ENCODE measurements at regions not wholly inside any gene's neighbourhood (a gene's known extent, or its start where the extent isn't known, plus 50 kb on each side); places are given as distances from the start of the nearest gene placed in this dataset.

DNA sequence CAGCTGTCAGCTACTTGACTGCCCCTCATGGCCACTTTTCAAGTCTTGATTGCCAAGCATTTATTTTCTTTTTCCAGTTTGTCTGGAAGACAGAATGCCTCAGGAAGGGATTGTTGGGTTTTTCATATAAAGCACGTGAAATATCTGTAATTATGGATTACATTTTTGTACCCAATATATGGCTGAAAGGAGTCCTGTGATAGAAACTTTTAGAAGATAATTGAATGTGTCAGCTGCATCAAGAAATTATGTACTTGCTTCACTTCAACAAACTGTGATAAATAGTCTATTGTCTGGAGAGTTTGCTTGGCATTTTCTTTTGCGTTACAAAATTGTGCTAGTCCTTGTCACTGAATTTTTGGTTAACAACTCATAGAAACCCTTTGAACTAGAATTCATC, 247.9 kb upstream of the SLCO3A1 start:
- DNase-seq (no peak), ATAC-seq (ENCODE audit: low read depth) (no peak)
- CTCF ChIA-PET: no interaction called here
- Mint-ChIP-seq H3K4me3 (no peak overlapping the region), H3K27ac (no peak overlapping the region), H3K4me1 (no peaks in the 10 kb centered on the region), H3K27me3 (no peaks in the 10 kb centered on the region), H3K9me3 (no peaks in the 10 kb centered on the region), H3K36me3 (ENCODE audit: low read depth) (no peaks in the 10 kb centered on the region)
- POLR2A ChIA-PET: no interaction called here
- intact Hi-C loops (cut with micrococcal nuclease): no loop called here
- TF ChIP-seq, protein P1, sequence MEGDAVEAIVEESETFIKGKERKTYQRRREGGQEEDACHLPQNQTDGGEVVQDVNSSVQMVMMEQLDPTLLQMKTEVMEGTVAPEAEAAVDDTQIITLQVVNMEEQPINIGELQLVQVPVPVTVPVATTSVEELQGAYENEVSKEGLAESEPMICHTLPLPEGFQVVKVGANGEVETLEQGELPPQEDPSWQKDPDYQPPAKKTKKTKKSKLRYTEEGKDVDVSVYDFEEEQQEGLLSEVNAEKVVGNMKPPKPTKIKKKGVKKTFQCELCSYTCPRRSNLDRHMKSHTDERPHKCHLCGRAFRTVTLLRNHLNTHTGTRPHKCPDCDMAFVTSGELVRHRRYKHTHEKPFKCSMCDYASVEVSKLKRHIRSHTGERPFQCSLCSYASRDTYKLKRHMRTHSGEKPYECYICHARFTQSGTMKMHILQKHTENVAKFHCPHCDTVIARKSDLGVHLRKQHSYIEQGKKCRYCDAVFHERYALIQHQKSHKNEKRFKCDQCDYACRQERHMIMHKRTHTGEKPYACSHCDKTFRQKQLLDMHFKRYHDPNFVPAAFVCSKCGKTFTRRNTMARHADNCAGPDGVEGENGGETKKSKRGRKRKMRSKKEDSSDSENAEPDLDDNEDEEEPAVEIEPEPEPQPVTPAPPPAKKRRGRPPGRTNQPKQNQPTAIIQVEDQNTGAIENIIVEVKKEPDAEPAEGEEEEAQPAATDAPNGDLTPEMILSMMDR (IDR thresholded peaks at IDR 0.05): no peak

DNA sequence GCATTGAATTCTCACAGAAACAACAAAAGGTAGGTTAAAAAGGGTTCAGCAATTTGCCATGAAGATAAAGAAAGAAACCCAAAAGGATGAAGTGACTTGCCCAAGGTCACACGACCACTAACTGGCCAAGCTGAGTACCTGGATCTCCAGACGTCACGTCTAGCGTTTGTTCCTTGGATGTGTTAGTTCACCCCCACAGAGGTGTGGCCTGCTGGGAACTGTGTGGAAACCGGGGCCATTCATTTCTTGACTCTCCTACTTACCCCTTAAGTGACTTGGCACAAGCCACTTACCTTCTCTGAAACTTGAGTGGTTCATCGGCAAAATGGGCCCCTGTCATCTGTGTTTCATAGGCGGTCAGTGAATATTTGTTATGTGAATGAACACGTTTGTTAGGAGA, 244.3 kb upstream of the SLCO3A1 start:
- DNase-seq: no peak
- Mint-ChIP-seq H3K9me3 (no peaks in the 10 kb centered on the region), H3K27me3 (no peaks in the 10 kb centered on the region), H3K27ac (no peak overlapping the region), H3K4me3 (no peak overlapping the region), H3K36me3 (ENCODE audit: low read depth) (no peaks in the 10 kb centered on the region), H3K4me1 (no peaks in the 10 kb centered on the region)
- intact Hi-C loops (cut with micrococcal nuclease): no loop called here
- no peak for ATAC-seq (ENCODE audit: low read depth)
- TF ChIP-seq, protein P1 (IDR thresholded peaks at IDR 0.05): no peak
- CTCF ChIA-PET: no interaction called here
- POLR2A ChIA-PET: no interaction called here

DNA sequence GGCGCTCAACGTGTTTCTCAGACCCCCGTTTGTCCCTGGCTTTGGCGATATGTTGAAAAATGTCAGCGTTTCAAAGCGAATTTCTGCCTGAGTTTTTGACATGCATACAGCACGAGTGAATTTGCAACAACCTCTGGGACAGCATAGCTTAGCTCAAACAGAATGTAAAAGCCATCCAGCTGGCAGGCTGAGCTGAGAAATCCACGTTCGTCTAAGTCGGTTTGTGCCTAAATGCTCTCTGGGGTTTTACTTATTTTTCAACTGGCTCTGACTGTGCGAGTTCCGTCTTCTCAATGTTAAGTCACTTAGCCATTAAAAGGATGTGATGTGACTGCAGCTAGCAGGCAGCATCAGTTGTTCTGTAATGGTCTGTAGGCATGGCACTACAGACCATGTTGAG, 243.5 kb upstream of the SLCO3A1 start:
- POLR2A ChIA-PET: no interaction called here
- Mint-ChIP-seq H3K27me3 (no peaks in the 10 kb centered on the region), H3K4me1 (no peaks in the 10 kb centered on the region), H3K27ac (no peak overlapping the region), H3K9me3 (no peaks in the 10 kb centered on the region), H3K4me3 (no peak overlapping the region), H3K36me3 (ENCODE audit: low read depth) (no peaks in the 10 kb centered on the region)
- intact Hi-C loops (cut with micrococcal nuclease): no loop called here
- no peak for ATAC-seq (ENCODE audit: low read depth)
- DNase-seq: no peak
- CTCF ChIA-PET: no interaction called here
- TF ChIP-seq, protein P1 (IDR thresholded peaks at IDR 0.05): no peak

DNA sequence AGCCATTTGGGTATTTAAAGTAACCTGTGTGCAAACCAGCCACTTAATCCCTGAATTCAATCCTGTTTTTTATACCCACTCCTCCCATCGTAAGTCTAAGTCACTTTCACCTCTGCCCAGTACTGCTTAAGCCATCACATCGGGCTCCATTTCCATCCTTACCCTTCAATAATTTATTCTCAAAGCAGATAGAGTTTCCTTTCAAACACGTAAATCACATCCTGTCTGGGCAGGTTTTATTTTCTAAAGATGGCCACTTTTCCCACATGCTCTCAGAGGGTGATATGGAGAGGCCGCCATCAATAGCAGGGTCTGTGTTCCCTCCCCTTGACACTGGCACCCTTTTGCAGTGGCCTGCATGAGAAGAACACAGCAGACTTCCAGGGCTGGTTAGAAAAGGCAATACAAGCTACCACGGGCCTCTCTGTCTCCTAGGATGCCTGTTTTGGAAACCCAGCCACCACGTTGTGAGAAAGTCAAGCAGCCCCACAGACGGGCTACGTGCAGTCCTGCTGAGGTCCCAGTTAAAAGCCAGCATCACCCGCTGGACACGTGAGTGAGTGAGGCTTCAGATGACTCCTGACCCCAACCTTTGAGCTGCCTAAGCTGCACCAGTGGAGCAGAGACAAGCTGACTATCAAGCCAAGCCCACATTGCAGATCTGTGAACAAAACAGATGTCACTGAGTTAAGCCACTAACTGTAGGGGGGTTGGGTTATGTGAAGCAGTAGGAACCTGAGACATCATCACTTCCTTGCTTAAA, 241.8 kb upstream of the SLCO3A1 start:
- Mint-ChIP-seq H3K27me3 (no peaks in the 10 kb centered on the region), H3K4me1 (no peaks in the 10 kb centered on the region), H3K9me3 (no peaks in the 10 kb centered on the region), H3K36me3 (ENCODE audit: low read depth) (no peaks in the 10 kb centered on the region), H3K27ac (no peak overlapping the region), H3K4me3 (no peak overlapping the region)
- no peak for DNase-seq
- ChIA-PET POLR2A (no interaction called here), CTCF (no interaction called here)
- intact Hi-C loops (cut with micrococcal nuclease): no loop called here
- no peak for ATAC-seq (ENCODE audit: low read depth)
- TF ChIP-seq, protein P1 (IDR thresholded peaks at IDR 0.05): no peak

DNA sequence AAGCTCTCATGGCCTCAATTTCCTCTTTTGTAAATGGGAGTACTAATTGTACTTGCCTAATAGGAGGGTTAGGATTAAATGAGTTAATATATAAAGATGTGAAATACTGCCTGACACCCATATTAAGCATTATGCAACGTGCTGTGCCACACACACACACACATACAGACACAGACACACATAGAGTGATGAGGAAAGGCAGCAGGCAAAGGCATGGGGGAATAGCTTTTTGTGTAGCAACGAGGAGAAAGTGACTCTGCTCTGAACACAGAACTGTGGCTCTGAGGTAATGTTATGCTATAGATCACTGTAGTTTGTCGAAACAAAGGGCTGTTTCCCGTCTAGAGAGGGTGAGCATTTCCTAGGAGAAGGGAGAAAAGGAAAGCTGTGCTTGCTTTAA, 233.3 kb upstream of the SLCO3A1 start:
- H3K4me1 Mint-ChIP-seq: no peaks in the 10 kb centered on the region
- H3K27ac Mint-ChIP-seq: no peak overlapping the region
- POLR2A ChIA-PET: no interaction called here
- DNase-seq: no peak
- CTCF ChIA-PET: no interaction called here
- intact Hi-C loops (cut with micrococcal nuclease): no loop called here
- no peak for ATAC-seq (ENCODE audit: low read depth)
- H3K9me3 Mint-ChIP-seq: peaks cover 4% of the 10 kb centered on the region
- no peaks in the 10 kb centered on the region for H3K27me3 Mint-ChIP-seq
- H3K4me3 Mint-ChIP-seq: no peak overlapping the region
- no peaks in the 10 kb centered on the region for H3K36me3 Mint-ChIP-seq (ENCODE audit: low read depth)
- TF ChIP-seq, protein P1 (IDR thresholded peaks at IDR 0.05): no peak
